Kidney (tissue), 13 donors: ENCODE measurements at regions not wholly inside any gene's neighbourhood (a gene's known extent, or its start where the extent isn't known, plus 50 kb on each side); places are given as distances from the start of the nearest gene placed in this dataset.
A peak's percentile ranks its signal among the peaks of the same experiment; 100 is the strongest.

Experiments
- DNase-seq, 5 donors: peaks; one replicate each; pipeline ENCODE4 v3.0.0-alpha.2; 2013 to 2020
- FAIRE-seq: peaks from 2 replicates; lab custom pipeline; 2012; peaks lifted over from hg19 to GRCh38; lab: Jason Lieb, UNC
- H3K27ac ChIP-seq, 2 donors: one replicate each; pipeline ENCODE4 v1.7.0; 2013; ENCODE audit warnings: low read depth in 2 of 2, low read length in 2 of 2, inconsistent platforms in 1 of 2
- H3K27me3 ChIP-seq: one replicate; pipeline ENCODE4 v1.7.1; 2013; ENCODE audit warnings: low read length, inconsistent platforms; ENCODE audit not compliant: control insufficient read depth, insufficient read depth
- H3K36me3 ChIP-seq, 3 donors: one replicate each; pipeline versions ENCODE4 v1.7.0 to v1.7.1; 2013; ENCODE audit warnings: low read length in 3 of 3, control low read depth in 1 of 3, inconsistent platforms in 1 of 3; ENCODE audit not compliant: insufficient read depth in 3 of 3, control insufficient read depth in 2 of 3
- H3K4me1 ChIP-seq, 3 donors: one replicate each; pipeline versions ENCODE4 v1.7.0 to v1.7.1; 2013; ENCODE audit warnings: low read length in 3 of 3, inconsistent platforms in 1 of 3, low read depth in 1 of 3; ENCODE audit not compliant: control insufficient read depth in 2 of 3, insufficient read depth in 2 of 3
- H3K4me3 ChIP-seq, 3 donors: one replicate each; pipeline versions ENCODE4 v1.7.0 to v1.8.1; 2013; ENCODE audit warnings: low read length in 3 of 3, control low read depth in 1 of 3, inconsistent platforms in 1 of 3
- H3K9ac ChIP-seq, 3 donors: one replicate each; pipeline versions ENCODE4 v1.7.0 to v1.7.1; 2013; ENCODE audit warnings: low read length in 3 of 3, control low read depth in 1 of 3, inconsistent platforms in 1 of 3
- H3K9me3 ChIP-seq, 3 donors: one replicate each; pipeline versions ENCODE4 v1.7.0 to v1.7.1; 2013; ENCODE audit warnings: low read length in 3 of 3, control low read depth in 1 of 3, inconsistent platforms in 1 of 3; ENCODE audit not compliant: control insufficient read depth in 2 of 3, insufficient read depth in 1 of 3
- intact Hi-C: fragments of 100-400 bp; cut with DNase I; formaldehyde crosslinking; loops from one replicate; pipeline ENCODE4 v1.11.1; 2022
- TF ChIP-seq, protein P1 (sequence below): IDR thresholded peaks from 3 replicates; pipeline ENCODE4 v1.5.1; 2012; ENCODE audit warnings: mild to moderate bottlenecking, moderate library complexity, borderline replicate concordance; ENCODE audit not compliant: insufficient read depth; ENCODE audit errors: extremely low read depth
- donor health status: control.
- donor health status: control.
- donor health status: control.
- donor health status: control.
- donor health status: control.
- donor health status: DM: yes; HTN: yes; CAD: no.
- donor health status: Normal renal cell carcinoma (clear cell type).

DNA sequence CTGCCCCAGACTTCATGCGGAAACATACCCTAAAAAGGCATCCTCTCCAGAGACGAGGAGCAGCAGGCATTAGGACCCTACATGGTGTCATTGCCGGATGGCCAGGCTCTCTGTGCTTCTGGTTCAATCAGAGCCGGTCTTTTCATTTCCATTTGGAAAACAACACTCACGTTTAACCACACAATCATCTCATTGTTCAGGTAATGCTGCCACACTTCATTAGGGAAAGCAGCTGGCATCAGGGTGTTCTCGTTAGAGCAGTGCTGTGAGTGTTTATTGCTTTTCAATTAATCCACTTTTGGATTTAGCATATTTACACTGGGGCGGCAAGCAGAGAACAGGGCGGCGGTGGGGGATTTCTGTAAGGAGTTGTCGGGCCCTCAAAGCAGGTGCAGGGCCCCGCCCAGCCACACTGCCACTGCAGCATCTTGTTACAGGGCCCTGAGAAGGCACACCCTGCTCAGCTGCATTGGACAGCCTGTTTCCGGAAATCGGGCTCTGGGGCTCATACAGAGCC is 338.6 kb downstream of the SHANK2 start:
- TF ChIP-seq, protein P1, sequence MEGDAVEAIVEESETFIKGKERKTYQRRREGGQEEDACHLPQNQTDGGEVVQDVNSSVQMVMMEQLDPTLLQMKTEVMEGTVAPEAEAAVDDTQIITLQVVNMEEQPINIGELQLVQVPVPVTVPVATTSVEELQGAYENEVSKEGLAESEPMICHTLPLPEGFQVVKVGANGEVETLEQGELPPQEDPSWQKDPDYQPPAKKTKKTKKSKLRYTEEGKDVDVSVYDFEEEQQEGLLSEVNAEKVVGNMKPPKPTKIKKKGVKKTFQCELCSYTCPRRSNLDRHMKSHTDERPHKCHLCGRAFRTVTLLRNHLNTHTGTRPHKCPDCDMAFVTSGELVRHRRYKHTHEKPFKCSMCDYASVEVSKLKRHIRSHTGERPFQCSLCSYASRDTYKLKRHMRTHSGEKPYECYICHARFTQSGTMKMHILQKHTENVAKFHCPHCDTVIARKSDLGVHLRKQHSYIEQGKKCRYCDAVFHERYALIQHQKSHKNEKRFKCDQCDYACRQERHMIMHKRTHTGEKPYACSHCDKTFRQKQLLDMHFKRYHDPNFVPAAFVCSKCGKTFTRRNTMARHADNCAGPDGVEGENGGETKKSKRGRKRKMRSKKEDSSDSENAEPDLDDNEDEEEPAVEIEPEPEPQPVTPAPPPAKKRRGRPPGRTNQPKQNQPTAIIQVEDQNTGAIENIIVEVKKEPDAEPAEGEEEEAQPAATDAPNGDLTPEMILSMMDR, result no peak
- DNase-seq (peak in 4 of 5 donors; percentile 36 to 60 (median 54)), FAIRE-seq (no peak)
- Histone ChIP-seq H3K27me3 (no peaks in the 10 kb centered on the region), H3K36me3 (no peaks in the 10 kb centered on the region), H3K9ac (no peak overlapping the region), H3K4me1 (no peaks in the 10 kb centered on the region), H3K27ac (no peak overlapping the region), H3K9me3 (no peaks in the 10 kb centered on the region), H3K4me3 (no peak overlapping the region)
- intact Hi-C loops, result no loop called here

DNA sequence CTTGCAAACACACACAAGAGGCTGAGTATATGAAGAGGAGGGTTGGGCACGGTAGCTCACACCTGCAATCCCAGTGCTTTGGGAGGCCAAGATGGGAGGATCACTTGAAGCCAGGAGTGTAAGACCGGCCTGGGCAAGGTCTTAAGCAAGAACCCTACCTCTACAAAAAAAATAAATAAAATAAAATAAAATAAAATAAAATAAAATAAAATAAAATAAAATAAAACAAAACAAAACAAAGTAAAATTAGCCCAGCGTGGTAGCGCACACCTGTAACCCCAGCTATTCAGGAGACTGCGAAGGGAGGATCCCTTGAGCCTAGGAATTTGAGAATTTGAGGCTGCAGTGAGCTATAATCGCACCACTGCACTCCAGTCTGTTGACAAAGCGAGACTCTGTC is 337.9 kb downstream of the SHANK2 start:
- no peaks in the 10 kb centered on the region for H3K9me3 ChIP-seq
- H3K27me3 ChIP-seq, result no peaks in the 10 kb centered on the region
- no peaks in the 10 kb centered on the region for H3K4me1 ChIP-seq
- H3K36me3 ChIP-seq, result no peaks in the 10 kb centered on the region
- no peak overlapping the region for H3K4me3 ChIP-seq
- H3K27ac ChIP-seq, result no peak overlapping the region
- FAIRE-seq (no peak), DNase-seq (peak in 2 of 5 donors; percentile 6 to 13)
- TF ChIP-seq, protein P1, result no peak
- H3K9ac ChIP-seq, result no peak overlapping the region
- intact Hi-C loops, result no loop called here

DNA sequence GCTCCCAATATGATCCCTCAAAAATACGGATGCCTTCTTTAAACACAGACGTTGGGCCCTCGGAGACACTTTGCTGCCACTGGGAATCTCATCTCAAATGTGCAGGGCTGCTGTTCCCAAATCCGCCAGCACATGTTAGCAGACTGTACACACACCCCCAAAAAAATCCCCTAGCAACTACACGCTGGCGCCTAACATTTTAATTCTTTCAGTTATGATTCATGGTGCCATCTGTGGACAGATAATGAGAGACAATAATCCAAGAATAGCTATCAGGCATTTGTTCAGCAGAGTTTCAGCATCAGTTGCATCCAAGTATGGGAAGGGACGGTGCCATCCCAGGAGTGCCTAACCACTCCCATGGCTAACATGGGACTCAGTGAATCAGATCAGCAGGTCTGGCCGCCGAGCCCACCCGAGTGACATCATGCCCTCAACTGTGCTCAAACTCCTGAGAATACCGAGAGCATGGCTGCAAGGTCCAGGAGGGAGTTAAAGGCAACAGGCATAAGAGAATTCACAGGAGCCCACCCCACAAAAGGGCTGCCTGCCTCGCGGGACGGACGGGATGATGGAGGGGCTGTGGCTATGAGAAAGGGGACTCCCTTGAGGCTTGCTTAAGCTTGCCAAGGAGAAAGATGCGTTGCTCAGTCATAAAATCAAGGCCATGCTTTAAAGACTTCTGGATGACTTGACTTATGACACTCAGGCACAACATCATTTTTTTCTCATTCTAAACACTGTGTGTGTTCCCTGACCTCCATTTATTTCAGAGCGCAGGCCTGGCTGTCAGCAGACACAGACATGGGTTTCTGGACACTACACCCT is 337.0 kb downstream of the SHANK2 start:
- no peak overlapping the region for H3K27ac ChIP-seq
- DNase-seq (peak in 1 of 5 donors; percentile 20), FAIRE-seq (no peak)
- TF ChIP-seq, protein P1, result no peak
- H3K4me3 ChIP-seq, result no peak overlapping the region
- no peaks in the 10 kb centered on the region for H3K27me3 ChIP-seq
- no peaks in the 10 kb centered on the region for H3K9me3 ChIP-seq
- H3K36me3 ChIP-seq, result no peaks in the 10 kb centered on the region
- intact Hi-C loops, result no loop called here
- H3K9ac ChIP-seq, result no peak overlapping the region
- no peaks in the 10 kb centered on the region for H3K4me1 ChIP-seq
